ENCODE measurements at regions not wholly inside any gene's neighbourhood (a gene's known extent, or its start where the extent isn't known, plus 50 kb on each side); places are given as distances from the start of the nearest gene placed in this dataset.
A peak's percentile ranks its signal among the peaks of the same experiment; 100 is the strongest.

- H3K4me1 Mint-ChIP-seq (ENCODE audit: low read depth) = peaks cover 32% of the 10 kb centered on the region
- ATAC-seq (replicated peaks in 1 of 2) = peak; percentile 57 to 58
Observed at GRCh38 chr13:74190999-74191398, 56.8 kb upstream of the KLF12 start.

GRCh38 chr13:74187564-74187963 is 53.4 kb upstream of the KLF12 start:
- Mint-ChIP-seq H3K9me3 (no peaks in the 10 kb centered on the region), H3K27me3 (ENCODE audit: low read depth) (no peaks in the 10 kb centered on the region)
- no peak for DNase-seq

More at GRCh38 chr13:74190999-74191398, 56.8 kb upstream of the KLF12 start:
- Mint-ChIP-seq H3K4me3 (peak overlapping the region in 1 of 2 donors; percentile 28), H3K27me3 (ENCODE audit: low read depth) (no peaks in the 10 kb centered on the region), H3K36me3 (ENCODE audit: insufficient read depth in 2 of 2) (no peaks in the 10 kb centered on the region), H3K27ac (no peak overlapping the region), H3K9me3 (no peaks in the 10 kb centered on the region)
- DNase-seq = peak in 1 of 2 donors; percentile 4

GRCh38 chr13:74184283-74184682 is 50.1 kb upstream of the KLF12 start:
- ATAC-seq (replicated peaks in 1 of 2) = no peak
- no peak for DNase-seq
- Mint-ChIP-seq H3K9me3 (no peaks in the 10 kb centered on the region), H3K36me3 (ENCODE audit: insufficient read depth in 2 of 2) (no peaks in the 10 kb centered on the region), H3K4me3 (no peak overlapping the region), H3K27me3 (ENCODE audit: low read depth) (no peaks in the 10 kb centered on the region), H3K27ac (no peak overlapping the region), H3K4me1 (ENCODE audit: low read depth) (no peaks in the 10 kb centered on the region)

More at GRCh38 chr13:74187564-74187963, 53.4 kb upstream of the KLF12 start:
- Mint-ChIP-seq H3K4me1 (ENCODE audit: low read depth) (peaks cover 19% of the 10 kb centered on the region), H3K4me3 (no peak overlapping the region), H3K36me3 (ENCODE audit: insufficient read depth in 2 of 2) (no peaks in the 10 kb centered on the region), H3K27ac (no peak overlapping the region)
- ATAC-seq (replicated peaks in 1 of 2) = no peak

All from activated T-cell treated with anti-CD3 and anti-CD28 coated beads, Interleukin-2, amount 50 U/mL, for 72 hours (primary cell).